ENCODE measurements at regions not wholly inside any gene's neighbourhood (a gene's known extent, or its start where the extent isn't known, plus 50 kb on each side); places are given as distances from the start of the nearest gene placed in this dataset.
A peak's percentile ranks its signal among the peaks of the same experiment; 100 is the strongest.

GRCh38 chr14:65206078-65206447, 103.7 kb upstream of the MAX start:
- H4K20me1 ChIP-seq (ENCODE audit: insufficient read depth, low read length): no peaks in the 10 kb centered on the region
- ATAC-seq (ENCODE audit: insufficient read depth, low read depth) (peak; percentile 8; the same call in 1 of the 3 replicates), DNase-seq (peak; percentile 33)
- H3K9ac ChIP-seq (ENCODE audit: low read depth, low read length): peak overlapping the region; percentile 57
- TF ChIP-seq EZH2 (IDR thresholded peaks at IDR 0.05; ENCODE audit: borderline replicate concordance, low read depth, low read length, severe bottlenecking) (no peak), CTCF (IDR thresholded peaks at IDR 0.05; ENCODE audit: borderline replicate concordance, extremely low read depth, low read length, poor library complexity, severe bottlenecking) (no peak)
- no peaks in the 10 kb centered on the region for H3K36me3 ChIP-seq (ENCODE audit: insufficient read depth, low read length)
- peak overlapping the region in 1 of 2 experiments; percentile 1; a peak in 2 of 4 replicates for H3K4me3 ChIP-seq (ENCODE audit: low read depth in 1 of 2, low read length in 2 of 2)
- peaks cover 70% of the 10 kb centered on the region for H3K4me1 ChIP-seq (ENCODE audit: insufficient read depth, low read length)
- no peaks in the 10 kb centered on the region for H3K27me3 ChIP-seq (ENCODE audit: insufficient read depth, low read length, poor library complexity)
- H3K79me2 ChIP-seq (ENCODE audit: insufficient read depth, low read length): no peaks in the 10 kb centered on the region
- peak overlapping the region; percentile 98 for H3K27ac ChIP-seq (ENCODE audit: low read length)
- H3K9me3 ChIP-seq (ENCODE audit: insufficient read depth, low read length, severe bottlenecking): no peaks in the 10 kb centered on the region
- H3K4me2 ChIP-seq (ENCODE audit: insufficient read depth, low read length): peak overlapping the region; percentile 24
- H2AFZ ChIP-seq (ENCODE audit: low read depth, low read length): peak overlapping the region; percentile 74

GRCh38 chr14:65206448-65207096, 104.3 kb upstream of the MAX start:
- H3K9me3 ChIP-seq (ENCODE audit: insufficient read depth, low read length, severe bottlenecking): no peaks in the 10 kb centered on the region
- no peaks in the 10 kb centered on the region for H3K79me2 ChIP-seq (ENCODE audit: insufficient read depth, low read length)
- TF ChIP-seq CTCF (IDR thresholded peaks at IDR 0.05; ENCODE audit: borderline replicate concordance, extremely low read depth, low read length, poor library complexity, severe bottlenecking) (no peak), EZH2 (IDR thresholded peaks at IDR 0.05; ENCODE audit: borderline replicate concordance, low read depth, low read length, severe bottlenecking) (no peak)
- peaks cover 75% of the 10 kb centered on the region for H3K4me1 ChIP-seq (ENCODE audit: insufficient read depth, low read length)
- H2AFZ ChIP-seq (ENCODE audit: low read depth, low read length): peak overlapping the region; percentile 74
- peak overlapping the region; percentile 57 for H3K9ac ChIP-seq (ENCODE audit: low read depth, low read length)
- peak overlapping the region in 1 of 2 experiments; percentile 1; a peak in 2 of 4 replicates for H3K4me3 ChIP-seq (ENCODE audit: low read depth in 1 of 2, low read length in 2 of 2)
- ATAC-seq (ENCODE audit: insufficient read depth, low read depth) (peak; percentile 67), DNase-seq (peak; percentile 52)
- peak overlapping the region; percentile 24 for H3K4me2 ChIP-seq (ENCODE audit: insufficient read depth, low read length)
- H3K27ac ChIP-seq (ENCODE audit: low read length): peak overlapping the region; percentile 98
- H3K36me3 ChIP-seq (ENCODE audit: insufficient read depth, low read length): no peaks in the 10 kb centered on the region
- no peaks in the 10 kb centered on the region for H4K20me1 ChIP-seq (ENCODE audit: insufficient read depth, low read length)
- no peaks in the 10 kb centered on the region for H3K27me3 ChIP-seq (ENCODE audit: insufficient read depth, low read length, poor library complexity)

GRCh38 chr14:65208548-65208947, 106.2 kb upstream of the MAX start:
- no peak for TF ChIP-seq EZH2 (IDR thresholded peaks at IDR 0.05; ENCODE audit: borderline replicate concordance, low read depth, low read length, severe bottlenecking)
- TF ChIP-seq CTCF (IDR thresholded peaks at IDR 0.05; ENCODE audit: borderline replicate concordance, extremely low read depth, low read length, poor library complexity, severe bottlenecking): no peak
- H3K9me3 ChIP-seq (ENCODE audit: insufficient read depth, low read length, severe bottlenecking): no peaks in the 10 kb centered on the region
- H3K4me3 ChIP-seq (ENCODE audit: low read depth in 1 of 2, low read length in 2 of 2): no peak overlapping the region
- no peaks in the 10 kb centered on the region for H3K36me3 ChIP-seq (ENCODE audit: insufficient read depth, low read length)
- peak overlapping the region; percentile 9; the same call in 1 of the 2 replicates for H2AFZ ChIP-seq (ENCODE audit: low read depth, low read length)
- no peaks in the 10 kb centered on the region for H3K27me3 ChIP-seq (ENCODE audit: insufficient read depth, low read length, poor library complexity)
- H3K79me2 ChIP-seq (ENCODE audit: insufficient read depth, low read length): no peaks in the 10 kb centered on the region
- no peak for ATAC-seq (ENCODE audit: insufficient read depth, low read depth)
- no peak overlapping the region for H3K4me2 ChIP-seq (ENCODE audit: insufficient read depth, low read length)
- H3K4me1 ChIP-seq (ENCODE audit: insufficient read depth, low read length): peaks cover 89% of the 10 kb centered on the region
- H3K9ac ChIP-seq (ENCODE audit: low read depth, low read length): peak overlapping the region; percentile 18; the same call in 1 of the 2 replicates
- no peak for DNase-seq
- H3K27ac ChIP-seq (ENCODE audit: low read length): peak overlapping the region; percentile 98
- no peaks in the 10 kb centered on the region for H4K20me1 ChIP-seq (ENCODE audit: insufficient read depth, low read length)

Data from DND-41 (cell line).